Right lung (tissue), 2 donors: ENCODE measurements at regions not wholly inside any gene's neighbourhood (a gene's known extent, or its start where the extent isn't known, plus 50 kb on each side); places are given as distances from the start of the nearest gene placed in this dataset.

Experiments used
- DNase-seq, 2 donors: peaks; one replicate each; pipeline ENCODE4 v3.0.0-alpha.2; 2013

- no peak for DNase-seq
Observed at GRCh38 chr9:26313108-26313507, 579.5 kb downstream of the CAAP1 start.

GRCh38 chr9:26311463-26311995 lies 581.1 kb downstream of the CAAP1 start:
- DNase-seq, result no peak

DNA sequence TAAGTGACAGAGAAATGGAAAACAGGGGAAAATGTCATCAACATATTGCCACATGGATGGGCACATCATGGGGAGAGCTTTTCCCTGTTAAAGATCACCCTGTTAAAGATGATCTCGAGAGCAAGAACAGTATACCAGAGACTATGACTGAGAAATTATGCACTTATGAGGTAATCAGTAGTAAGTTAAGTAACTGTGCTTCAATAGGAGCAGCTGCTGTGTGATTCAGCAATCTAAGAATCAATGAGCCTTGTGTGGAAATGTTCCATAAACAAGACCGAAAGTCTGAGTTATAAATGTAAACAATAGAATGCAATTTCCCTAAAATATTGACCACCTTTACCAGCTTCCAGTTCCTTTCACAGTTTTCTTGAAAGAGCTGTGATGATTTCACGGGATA lies 582.3 kb downstream of the CAAP1 start:
- peak; percentile 37 to 48 for DNase-seq

DNA sequence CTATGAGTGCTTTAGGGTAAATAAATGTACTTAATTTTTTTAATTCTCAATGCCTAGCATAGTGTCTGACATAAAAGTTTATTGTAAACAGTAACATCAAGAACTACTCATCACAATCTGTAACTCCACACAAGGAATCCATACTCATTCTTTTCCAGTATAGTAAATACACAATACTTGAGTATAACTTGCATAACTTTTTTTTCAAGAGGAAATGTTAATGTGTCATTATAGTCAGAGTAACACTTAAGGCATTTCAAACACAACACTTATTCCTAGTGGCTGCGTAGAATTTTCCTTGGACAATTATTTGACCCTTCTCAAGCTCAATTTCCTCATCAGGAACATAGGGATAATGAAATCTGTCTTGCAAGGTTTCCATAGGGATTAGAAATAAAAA lies 584.3 kb downstream of the CAAP1 start:
- DNase-seq, result no peak

GRCh38 chr9:26301659-26302058 lies 590.9 kb downstream of the CAAP1 start:
- no peak for DNase-seq

DNA sequence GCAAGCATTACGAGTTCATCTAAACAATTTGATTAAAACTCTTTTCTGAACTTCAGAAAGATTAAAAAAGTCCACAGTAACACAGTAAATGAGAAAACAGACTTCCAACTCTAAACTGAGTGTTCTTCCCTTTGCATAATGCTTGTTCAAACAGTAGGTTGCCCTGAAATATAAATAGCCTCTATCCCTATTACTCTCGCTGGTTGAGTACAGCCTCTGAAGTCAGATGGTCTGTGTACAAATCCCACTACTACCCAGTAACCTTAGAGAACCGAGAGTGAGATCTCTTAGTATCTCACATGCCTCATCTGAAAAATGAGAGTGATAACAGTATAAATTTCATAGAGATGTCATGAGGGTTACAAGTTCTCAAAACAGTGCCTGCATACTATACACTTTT lies 591.6 kb downstream of the CAAP1 start:
- DNase-seq, result no peak

DNA sequence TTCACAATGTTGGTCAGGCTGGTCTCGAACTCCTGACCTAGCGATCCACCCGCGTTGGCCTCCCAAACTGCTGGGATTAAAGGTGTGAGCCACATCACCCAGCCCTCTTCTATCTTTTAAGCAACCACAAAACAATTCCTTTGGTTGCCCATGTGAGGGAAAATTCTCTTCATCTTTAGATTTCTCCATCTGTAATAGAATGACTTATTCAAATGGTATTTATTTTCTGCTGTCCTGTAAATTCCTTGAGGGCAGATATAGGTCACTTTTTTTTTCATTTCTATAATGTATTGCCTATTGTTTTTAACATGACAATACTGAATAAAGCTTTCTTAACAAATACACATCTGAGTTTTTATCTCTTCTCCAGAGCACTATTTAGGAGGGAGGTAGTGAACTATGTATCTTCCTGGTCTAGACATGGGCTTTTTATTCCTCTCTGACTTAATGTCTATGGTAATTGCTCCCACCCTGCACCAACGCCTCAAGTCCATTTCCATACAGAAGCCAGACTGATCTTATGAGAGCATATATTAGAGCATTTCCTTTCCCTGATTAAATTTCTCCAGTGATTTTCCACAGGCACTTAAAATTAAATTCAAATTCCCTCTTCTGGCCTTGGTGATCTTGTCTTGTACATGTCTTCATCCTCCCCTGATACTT lies 595.6 kb downstream of the CAAP1 start:
- DNase-seq, result no peak

- DNase-seq, result no peak
Observed at GRCh38 chr9:26292943-26293342, 599.7 kb downstream of the CAAP1 start.

GRCh38 chr9:26271495-26272122 lies 593.4 kb upstream of the TUSC1 start:
- no peak for DNase-seq

- DNase-seq, result no peak
Observed at GRCh38 chr9:26266146-26266793, 588.0 kb upstream of the TUSC1 start.

GRCh38 chr9:26264709-26265601 lies 586.7 kb upstream of the TUSC1 start:
- no peak for DNase-seq

- no peak for DNase-seq
Observed at GRCh38 chr9:26263478-26263877, 585.2 kb upstream of the TUSC1 start.

GRCh38 chr9:26262421-26263107 lies 584.3 kb upstream of the TUSC1 start:
- DNase-seq, result no peak

GRCh38 chr9:26261503-26262330 lies 583.5 kb upstream of the TUSC1 start:
- no peak for DNase-seq

GRCh38 chr9:26260238-26260637 lies 582.0 kb upstream of the TUSC1 start:
- no peak for DNase-seq

DNA sequence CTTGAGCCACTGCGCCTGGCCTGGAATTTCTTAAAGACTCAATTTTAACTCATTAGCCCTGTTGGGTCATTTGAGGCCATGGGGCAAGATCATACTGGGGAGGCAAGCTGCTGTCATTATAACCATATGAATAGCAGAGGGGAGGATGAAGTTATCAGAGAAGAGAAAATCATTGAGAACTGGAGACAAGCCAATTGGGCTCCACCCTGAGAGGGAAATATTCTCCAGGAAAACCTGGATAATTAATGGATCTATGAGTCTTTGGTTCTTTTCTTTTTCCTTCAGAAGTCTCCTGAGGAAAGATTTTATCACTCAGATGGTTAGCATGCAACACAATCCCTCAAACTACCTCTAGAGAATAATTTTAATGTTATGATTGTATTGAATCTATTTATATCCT lies 569.6 kb upstream of the TUSC1 start:
- no peak for DNase-seq

- no peak for DNase-seq
Observed at GRCh38 chr9:26244661-26245451, 566.6 kb upstream of the TUSC1 start.

DNA sequence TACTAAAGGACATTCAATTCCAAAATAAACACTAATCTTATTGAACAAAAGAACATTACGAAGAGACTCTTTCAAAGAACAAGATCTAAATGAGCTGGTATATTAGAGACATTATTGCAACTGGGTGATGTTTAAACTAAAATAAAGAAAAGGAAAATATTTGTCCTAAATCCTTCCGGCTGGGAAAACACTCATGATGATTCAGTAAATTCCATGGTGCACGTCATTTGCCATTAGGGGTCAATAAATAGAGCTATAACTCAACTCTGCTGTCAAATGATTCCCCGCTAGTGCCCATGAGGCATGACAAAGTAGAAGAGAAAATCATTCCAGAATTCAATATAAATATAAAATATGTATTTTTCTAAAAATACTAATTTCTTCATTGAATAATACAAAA lies 565.5 kb upstream of the TUSC1 start:
- no peak for DNase-seq

GRCh38 chr9:26243029-26243697 lies 564.9 kb upstream of the TUSC1 start:
- no peak for DNase-seq
